RWPE1 (cell line): ENCODE measurements at regions not wholly inside any gene's neighbourhood (a gene's known extent, or its start where the extent isn't known, plus 50 kb on each side); places are given as distances from the start of the nearest gene placed in this dataset.

Source experiments
- CTCF ChIA-PET: fragments of 350-600 bp; sonication (Branson Sonifier 250); formaldehyde crosslinking; extraction: SDS; loops from one replicate; lab custom pipeline; 2021; lab: Yijun Ruan, JAX
- POLR2A ChIA-PET: fragments of 400-600 bp; formaldehyde crosslinking; extraction: SDS; loops from one replicate; lab custom pipeline; 2020; ENCODE audit warnings: antibody characterized with exemption; ENCODE audit not compliant: low non-redundant PET; lab: Yijun Ruan, JAX
- DNase-seq: peaks from one replicate; pipeline ENCODE4 v3.0.0; 2012; ENCODE audit warnings: low spot score
- H3K27ac ChIP-seq: fragments of 450-650 bp; 2 replicates; pipeline ENCODE4 v1.5.1; 2017
- TF ChIP-seq, protein P1 (sequence below): fragments of 450-650 bp; conservative IDR thresholded peaks from 2 replicates; pipeline ENCODE4 v1.5.1; 2017; ENCODE audit warnings: low read depth, mild to moderate bottlenecking

DNA sequence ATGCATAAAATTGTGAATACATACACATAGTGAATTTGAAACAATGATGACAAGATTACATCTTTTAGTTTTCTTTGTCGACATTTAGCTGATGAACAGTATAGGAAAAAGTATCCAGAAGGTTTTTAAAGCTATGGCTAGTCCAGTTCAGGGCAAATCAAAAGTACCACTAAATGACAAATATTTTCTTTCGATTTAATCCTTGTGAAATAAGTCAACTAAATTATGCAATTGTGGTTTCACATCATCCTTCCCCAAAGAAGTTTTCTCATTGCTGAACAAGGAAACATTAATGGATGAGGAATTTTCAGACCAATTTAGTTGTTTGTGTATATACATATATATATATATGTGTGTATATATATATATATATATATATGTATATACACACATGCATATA, 774.0 kb downstream of the DNAJB9 start:
- CTCF ChIA-PET: no interaction called here
- no peak overlapping the region for H3K27ac ChIP-seq
- DNase-seq: no peak
- POLR2A ChIA-PET: no interaction called here
- TF ChIP-seq, protein P1, sequence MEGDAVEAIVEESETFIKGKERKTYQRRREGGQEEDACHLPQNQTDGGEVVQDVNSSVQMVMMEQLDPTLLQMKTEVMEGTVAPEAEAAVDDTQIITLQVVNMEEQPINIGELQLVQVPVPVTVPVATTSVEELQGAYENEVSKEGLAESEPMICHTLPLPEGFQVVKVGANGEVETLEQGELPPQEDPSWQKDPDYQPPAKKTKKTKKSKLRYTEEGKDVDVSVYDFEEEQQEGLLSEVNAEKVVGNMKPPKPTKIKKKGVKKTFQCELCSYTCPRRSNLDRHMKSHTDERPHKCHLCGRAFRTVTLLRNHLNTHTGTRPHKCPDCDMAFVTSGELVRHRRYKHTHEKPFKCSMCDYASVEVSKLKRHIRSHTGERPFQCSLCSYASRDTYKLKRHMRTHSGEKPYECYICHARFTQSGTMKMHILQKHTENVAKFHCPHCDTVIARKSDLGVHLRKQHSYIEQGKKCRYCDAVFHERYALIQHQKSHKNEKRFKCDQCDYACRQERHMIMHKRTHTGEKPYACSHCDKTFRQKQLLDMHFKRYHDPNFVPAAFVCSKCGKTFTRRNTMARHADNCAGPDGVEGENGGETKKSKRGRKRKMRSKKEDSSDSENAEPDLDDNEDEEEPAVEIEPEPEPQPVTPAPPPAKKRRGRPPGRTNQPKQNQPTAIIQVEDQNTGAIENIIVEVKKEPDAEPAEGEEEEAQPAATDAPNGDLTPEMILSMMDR: no peak

DNA sequence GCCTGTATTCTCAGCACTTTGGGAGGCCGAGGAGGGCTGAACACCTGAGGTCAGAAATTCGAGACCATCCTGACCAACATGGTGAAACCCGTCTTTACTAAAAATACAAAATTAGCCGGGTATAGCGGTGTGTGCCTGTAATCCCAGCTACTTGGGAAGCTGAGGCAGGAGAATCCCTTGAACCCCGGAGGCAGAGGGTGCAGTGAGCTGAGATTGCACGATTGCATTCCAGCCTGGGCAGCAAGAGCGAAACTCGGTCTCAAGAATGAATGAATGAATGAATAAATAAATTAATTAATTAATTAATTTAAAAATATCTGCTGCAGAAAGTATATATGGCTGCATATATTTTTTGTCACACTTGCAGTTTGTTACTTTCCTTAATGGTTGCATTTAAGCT, 781.8 kb downstream of the DNAJB9 start:
- no peak for DNase-seq
- CTCF ChIA-PET: no interaction called here
- POLR2A ChIA-PET: no interaction called here
- TF ChIP-seq, protein P1: no peak
- no peak overlapping the region for H3K27ac ChIP-seq

DNA sequence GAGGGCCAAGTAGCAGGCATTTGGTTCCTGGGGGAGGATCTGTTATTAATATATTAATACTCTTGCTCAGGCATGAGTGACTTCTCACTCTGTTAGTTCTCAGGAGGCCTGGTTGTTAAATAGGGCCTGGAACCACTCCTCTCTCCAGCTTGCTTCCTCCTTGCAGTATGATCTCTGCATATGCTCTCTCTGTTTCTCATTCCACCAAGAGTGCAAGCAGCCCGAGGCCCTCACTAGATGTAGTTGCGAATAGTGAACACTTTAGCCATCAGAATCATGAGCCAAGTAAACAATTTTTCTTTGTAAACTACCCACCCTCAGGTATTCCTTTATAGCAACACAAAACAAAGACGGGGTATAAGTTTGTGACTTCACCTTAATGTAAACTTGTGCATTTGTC, 784.3 kb downstream of the DNAJB9 start:
- ChIA-PET CTCF (no interaction called here), POLR2A (no interaction called here)
- H3K27ac ChIP-seq: no peak overlapping the region
- no peak for DNase-seq
- TF ChIP-seq, protein P1: no peak

DNA sequence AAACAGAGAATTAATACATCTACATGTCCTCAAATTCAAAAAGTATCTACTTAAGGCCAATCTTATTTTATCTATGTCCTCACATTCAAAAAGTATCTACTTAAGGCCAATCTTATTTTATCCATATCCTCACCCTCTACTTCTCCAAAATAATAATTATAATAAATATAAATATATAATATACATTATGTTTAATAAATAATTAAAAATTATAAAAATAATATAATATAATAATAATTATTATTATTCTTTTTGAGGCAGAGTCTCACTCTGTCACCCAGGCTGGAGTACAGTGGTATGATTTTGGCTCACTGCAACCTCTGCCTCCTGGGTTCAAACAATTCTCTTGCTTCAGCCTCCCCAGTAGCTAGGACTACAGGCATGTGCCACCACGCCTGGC, 784.9 kb downstream of the DNAJB9 start:
- DNase-seq: no peak
- TF ChIP-seq, protein P1: no peak
- ChIA-PET POLR2A (no interaction called here), CTCF (no interaction called here)
- H3K27ac ChIP-seq: no peak overlapping the region

DNA sequence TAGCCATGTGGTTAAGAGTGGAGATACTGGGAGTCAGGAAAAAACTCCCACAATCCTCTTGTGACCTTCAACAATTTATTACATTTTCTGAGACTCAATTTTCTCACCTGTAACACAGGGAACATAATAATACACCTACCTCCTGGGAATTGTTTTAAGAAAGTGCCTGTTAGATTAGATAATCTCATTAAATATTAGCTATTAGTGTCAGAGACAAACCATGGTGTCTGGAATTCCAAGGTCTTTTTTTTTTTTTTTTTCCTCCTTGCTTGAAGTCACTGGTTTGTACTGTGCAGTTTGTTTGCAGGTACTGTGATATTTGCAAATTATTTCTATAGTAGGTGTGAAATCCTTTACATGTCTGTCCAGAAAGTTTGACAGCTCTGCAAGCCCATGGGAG, 806.1 kb downstream of the DNAJB9 start:
- no peak overlapping the region for H3K27ac ChIP-seq
- ChIA-PET CTCF (no interaction called here), POLR2A (no interaction called here)
- TF ChIP-seq, protein P1: no peak
- DNase-seq: no peak

DNA sequence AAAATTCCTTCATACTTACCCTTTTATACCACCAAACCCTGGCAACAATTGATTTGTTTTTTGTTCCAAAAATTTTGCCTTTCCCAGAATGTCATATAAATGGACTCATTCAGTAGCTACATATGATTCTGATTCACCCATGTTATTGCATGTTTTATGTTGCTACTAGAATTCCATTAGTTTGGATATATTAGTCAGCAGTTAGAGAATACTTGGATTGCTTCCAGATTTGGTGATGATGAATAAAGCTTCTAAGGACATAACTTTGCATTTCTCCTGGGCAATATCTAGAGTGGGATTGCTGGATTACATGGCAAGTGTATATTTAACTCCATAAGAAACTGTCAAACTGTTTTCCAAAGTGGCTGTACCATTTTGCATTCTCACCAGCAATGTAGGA, 806.9 kb downstream of the DNAJB9 start:
- H3K27ac ChIP-seq: no peak overlapping the region
- POLR2A ChIA-PET: no interaction called here
- TF ChIP-seq, protein P1: no peak
- no peak for DNase-seq
- CTCF ChIA-PET: no interaction called here
